PFSK-1 (cell line): ENCODE measurements at regions not wholly inside any gene's neighbourhood (a gene's known extent, or its start where the extent isn't known, plus 50 kb on each side); places are given as distances from the start of the nearest gene placed in this dataset.

Experiments
- POLR2AphosphoS5 ChIP-seq: IDR thresholded peaks from 2 replicates; pipeline ENCODE4 v1.6.1; 2012; ENCODE audit warnings: low read depth, mild to moderate bottlenecking, control low read depth, low read length, moderate library complexity
- SIN3A ChIP-seq: IDR thresholded peaks from 2 replicates; pipeline ENCODE4 v1.6.1; 2012; ENCODE audit warnings: mild to moderate bottlenecking, low read length, moderate library complexity, borderline replicate concordance; ENCODE audit not compliant: insufficient read depth
- TAF1 ChIP-seq: IDR thresholded peaks from 2 replicates; pipeline ENCODE4 v1.6.1; 2012; ENCODE audit warnings: low read length, control low read depth, borderline replicate concordance; ENCODE audit not compliant: insufficient read depth
- TF ChIP-seq, protein P1 (sequence below), 2 experiments: IDR thresholded peaks; 2 replicates each; pipeline versions ENCODE4 v1.6.1 to v1.8.0; 2011 to 2012; ENCODE audit warnings: low read depth in 2 of 2, low read length in 2 of 2, control low read depth in 1 of 2, inconsistent platforms in 1 of 2, mild to moderate bottlenecking in 1 of 2, moderate library complexity in 1 of 2; ENCODE audit not compliant: insufficient read depth in 1 of 2

DNA sequence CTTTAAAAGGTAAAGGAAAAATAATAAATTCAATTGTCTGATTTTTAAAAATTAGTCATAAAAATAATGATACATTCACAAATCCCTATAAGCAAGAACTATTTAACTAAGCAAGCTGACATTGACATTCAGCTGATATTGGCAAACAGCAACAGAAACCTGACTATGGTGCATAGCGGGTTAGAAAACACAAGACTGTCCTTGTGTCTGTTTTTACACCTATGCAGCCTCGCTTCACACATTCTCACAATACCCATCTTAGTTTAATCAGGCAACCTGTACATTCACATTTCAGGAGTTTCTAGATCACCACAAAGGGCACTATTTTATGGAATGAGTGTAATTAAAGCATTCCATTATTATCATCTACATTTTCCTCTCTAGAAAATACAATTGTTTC, 737.1 kb downstream of the KCNA4 start:
- TF ChIP-seq POLR2AphosphoS5 (no peak), TAF1 (no peak), SIN3A (no peak)
- TF ChIP-seq, protein P1, sequence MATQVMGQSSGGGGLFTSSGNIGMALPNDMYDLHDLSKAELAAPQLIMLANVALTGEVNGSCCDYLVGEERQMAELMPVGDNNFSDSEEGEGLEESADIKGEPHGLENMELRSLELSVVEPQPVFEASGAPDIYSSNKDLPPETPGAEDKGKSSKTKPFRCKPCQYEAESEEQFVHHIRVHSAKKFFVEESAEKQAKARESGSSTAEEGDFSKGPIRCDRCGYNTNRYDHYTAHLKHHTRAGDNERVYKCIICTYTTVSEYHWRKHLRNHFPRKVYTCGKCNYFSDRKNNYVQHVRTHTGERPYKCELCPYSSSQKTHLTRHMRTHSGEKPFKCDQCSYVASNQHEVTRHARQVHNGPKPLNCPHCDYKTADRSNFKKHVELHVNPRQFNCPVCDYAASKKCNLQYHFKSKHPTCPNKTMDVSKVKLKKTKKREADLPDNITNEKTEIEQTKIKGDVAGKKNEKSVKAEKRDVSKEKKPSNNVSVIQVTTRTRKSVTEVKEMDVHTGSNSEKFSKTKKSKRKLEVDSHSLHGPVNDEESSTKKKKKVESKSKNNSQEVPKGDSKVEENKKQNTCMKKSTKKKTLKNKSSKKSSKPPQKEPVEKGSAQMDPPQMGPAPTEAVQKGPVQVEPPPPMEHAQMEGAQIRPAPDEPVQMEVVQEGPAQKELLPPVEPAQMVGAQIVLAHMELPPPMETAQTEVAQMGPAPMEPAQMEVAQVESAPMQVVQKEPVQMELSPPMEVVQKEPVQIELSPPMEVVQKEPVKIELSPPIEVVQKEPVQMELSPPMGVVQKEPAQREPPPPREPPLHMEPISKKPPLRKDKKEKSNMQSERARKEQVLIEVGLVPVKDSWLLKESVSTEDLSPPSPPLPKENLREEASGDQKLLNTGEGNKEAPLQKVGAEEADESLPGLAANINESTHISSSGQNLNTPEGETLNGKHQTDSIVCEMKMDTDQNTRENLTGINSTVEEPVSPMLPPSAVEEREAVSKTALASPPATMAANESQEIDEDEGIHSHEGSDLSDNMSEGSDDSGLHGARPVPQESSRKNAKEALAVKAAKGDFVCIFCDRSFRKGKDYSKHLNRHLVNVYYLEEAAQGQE (IDR thresholded peaks at IDR 0.05; ENCODE audit: insufficient read depth in 1 of 2, low read depth in 2 of 2, low read length in 2 of 2) = no peak
